GM19438 (cell line): ENCODE measurements at regions not wholly inside any gene's neighbourhood (a gene's known extent, or its start where the extent isn't known, plus 50 kb on each side); places are given as distances from the start of the nearest gene placed in this dataset.

Source experiments
- ATAC-seq: cut with Tn5 transposase; IDR thresholded peaks from one replicate; pipeline ENCODE4 v1.9.1; 2021; ENCODE audit warnings: low read depth; ENCODE audit not compliant: unreplicated experiment

DNA sequence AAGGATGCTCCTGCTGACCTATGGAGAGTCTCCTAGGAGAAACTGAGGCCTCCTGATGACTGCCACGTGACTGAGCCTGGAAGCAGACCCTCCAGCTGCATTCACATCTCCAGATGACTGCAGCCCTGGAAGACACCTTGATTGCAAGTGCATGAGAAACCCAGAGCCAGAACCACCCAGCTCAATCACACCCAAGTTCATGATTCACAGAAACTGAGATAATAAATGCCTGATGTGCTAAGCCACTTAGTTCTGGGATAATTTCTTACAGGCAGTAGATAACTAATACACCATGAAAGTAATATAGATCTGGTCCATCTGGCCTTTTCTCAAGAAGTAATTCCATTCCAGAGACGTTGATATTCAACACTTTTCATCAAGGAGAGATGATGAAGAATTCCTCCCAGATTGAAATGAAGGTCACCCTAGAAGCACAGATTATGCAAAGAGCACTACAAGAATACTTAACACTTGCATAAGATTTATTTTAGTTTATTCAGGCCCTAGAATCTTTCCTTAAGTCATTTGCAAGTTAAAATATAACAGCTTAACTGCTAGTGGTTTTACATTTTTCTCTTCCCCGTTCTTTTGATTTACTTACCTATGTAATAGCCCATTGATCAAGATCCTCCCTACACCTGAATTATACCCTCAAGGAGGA lies 208.2 kb upstream of the INHBA start:
- ATAC-seq, result no peak

DNA sequence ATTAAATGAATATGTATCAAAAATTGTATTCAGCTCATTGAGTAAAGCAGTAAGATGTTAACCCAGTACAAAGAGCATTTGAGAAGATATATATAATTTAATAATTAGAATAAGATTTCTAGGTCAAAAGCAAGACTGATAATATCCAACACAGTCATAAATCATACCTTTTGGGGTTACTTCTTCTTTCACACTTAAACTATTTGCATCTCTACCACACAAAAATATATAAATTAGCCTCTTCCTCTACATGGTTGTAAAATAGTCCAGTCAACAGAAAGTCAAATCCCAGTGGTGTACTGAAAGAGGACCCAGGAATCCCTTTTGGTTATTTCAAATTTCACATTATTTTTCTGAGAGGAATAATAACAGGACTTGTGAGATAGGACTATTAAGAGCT lies 204.6 kb upstream of the INHBA start:
- no peak for ATAC-seq

DNA sequence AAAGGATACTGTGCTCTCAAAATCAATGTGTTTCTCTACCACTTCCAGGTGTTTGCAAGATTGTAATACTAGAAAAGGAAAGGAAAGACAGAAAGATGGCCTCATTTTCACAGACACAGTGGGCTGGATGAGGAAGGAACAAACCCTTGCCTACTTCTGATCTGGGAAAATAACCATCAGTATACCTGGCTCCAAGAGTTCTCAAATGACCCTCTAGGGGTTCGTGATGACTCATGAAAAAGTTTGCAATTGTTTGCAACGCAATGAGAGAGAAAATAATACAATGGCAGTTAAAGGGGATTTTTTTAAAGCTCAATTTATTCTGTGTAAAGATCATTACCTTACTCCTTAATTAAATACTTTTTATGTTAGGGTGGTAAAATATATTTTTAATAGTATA lies 197.6 kb upstream of the INHBA start:
- no peak for ATAC-seq

DNA sequence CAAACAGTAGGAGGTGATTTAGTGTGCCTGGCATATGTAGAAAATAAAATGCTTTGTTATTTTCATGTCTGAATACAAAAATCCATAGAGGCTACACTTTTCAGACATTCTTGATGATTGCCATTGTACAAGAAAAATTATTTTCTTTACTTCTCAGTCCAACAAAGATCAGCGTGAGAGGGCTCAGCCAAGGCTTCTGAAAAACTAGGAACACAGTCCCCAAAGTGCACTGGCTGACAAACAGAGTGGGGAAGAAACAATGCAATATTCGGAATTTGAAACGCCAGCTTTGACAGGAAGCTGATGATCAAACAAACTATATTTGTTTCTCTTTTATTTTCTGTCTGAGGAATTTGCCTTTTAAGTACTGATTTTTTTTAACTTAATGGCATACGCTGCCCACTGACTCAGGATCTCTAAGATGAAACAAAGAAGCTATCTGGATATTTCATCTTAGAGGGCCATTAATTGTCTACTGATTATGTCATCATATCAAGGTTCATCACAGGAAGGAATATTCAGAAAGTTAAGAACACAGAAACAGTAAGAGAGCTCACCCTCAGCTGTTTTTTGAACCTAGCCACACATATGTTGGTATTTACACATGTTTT lies 197.0 kb upstream of the INHBA start:
- no peak for ATAC-seq

DNA sequence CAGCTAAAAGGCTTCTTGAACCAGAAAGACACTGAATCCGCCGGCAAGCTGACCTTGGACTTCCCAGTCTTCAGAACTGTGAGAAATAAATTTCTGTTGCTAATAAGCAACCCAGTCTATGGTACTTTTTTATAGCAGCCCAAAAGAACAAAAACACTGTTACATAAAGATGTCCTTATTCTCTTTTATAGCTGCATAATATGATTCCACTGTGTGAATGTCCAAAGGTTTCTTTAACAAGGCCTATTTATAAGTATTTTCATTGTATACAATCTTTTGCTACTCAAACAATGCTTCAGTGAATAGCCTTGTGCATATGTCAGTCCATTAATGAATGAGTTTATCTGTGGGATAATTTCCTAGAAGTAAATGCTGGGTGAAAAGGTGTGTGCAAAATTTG lies 190.8 kb upstream of the INHBA start:
- ATAC-seq, result no peak

DNA sequence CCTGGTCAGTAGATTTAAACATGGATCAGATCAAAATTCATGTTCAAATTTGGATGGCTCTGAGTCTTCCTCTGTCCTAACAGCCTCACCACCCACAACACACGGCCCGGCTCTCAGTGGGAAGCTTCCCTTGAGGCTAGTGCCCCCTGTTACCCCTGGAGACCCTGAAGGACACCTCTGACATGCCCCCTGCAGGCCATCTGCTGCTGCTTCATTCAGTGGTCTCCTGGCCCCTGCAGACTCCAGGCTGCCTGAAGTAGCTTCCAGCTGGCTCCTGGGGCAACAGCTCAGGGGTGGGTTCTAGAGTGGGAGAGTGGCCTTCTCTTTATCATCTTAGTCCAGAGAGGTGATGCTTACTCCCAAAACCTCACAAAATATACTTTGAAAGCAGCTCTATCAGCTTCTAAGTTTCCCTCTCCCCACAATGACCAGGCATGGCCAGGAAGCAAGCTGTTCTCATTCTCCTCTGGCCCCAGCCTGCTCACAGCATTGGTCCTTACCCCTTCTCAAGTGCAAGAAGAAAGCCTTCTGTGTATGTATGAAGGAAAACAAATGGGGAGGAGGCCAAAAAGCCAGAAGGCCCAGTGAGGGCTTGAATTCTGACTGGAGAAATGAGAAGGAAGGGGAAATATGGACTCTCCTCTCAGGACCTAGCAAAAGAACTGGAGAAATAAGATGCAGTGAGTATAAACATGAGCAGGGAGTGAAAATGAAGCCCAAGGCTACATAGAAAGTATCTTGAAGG lies 189.6 kb upstream of the INHBA start:
- no peak for ATAC-seq

DNA sequence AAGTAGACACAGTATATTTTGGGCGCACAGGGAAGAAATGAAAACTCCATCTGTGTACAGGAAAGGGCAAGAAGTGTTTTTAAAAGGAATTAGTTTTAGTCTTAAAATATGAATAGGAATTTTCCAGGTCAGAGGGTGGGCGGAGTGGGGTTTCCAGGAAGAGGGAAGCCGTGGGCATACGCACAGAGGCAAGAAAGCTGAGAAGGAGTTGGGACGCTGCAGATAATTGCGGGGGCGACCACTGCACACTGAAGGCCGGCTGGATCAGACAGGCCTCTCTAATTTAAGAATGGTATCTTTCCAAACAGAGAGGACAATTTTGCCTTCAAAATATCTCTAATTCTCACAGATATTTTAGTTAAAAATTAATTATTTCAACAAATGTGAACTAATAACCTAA lies 189.1 kb upstream of the INHBA start:
- no peak for ATAC-seq

DNA sequence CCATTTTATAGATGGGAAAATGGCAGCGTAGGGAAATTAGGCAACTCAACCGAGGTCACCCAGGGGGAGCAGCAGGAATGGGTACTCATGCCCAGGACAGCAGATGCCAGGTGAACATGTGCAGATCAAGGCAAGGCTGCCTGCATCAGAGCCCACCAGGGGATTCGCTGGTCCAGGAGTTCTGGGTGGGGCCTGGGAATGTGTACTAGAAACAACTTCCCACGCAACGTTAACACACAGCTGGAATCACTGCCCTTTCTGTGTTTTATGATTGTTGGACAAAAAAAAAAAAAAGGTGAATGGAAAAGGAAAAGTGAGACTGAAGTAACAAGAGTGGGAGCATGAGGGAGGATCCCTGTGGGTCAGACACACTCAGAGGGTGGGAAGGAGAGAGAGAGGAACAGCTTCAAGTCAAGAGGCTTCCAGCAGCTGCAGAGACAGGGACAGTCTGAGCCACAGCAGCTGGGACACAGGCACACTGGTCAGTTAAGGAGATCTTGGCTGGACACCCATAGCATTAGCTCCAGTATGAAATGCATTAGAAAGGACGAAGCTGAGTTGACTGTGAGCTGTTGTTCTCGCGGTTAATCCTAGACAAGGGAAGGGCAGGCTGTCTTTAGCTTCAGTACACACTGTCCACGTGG lies 187.9 kb upstream of the INHBA start:
- no peak for ATAC-seq

DNA sequence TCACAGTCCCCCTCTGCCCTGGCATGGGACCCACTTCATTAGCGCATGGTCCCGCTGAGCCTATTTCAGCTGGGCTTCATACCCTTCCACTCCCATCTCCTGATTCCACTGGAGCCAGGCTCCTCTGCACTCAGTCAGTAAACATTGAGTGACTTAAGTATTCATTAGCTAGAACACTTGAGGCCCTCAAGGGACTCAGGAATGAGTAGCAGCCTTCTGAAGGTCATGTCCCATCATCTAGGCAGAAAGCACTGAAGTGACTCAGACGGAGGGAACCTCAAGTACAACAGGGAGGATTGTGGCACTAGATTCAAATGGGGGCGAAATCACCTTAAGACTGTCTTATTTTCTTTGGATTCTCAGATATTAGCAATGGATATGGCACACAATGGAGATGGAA lies 186.6 kb upstream of the INHBA start:
- no peak for ATAC-seq

DNA sequence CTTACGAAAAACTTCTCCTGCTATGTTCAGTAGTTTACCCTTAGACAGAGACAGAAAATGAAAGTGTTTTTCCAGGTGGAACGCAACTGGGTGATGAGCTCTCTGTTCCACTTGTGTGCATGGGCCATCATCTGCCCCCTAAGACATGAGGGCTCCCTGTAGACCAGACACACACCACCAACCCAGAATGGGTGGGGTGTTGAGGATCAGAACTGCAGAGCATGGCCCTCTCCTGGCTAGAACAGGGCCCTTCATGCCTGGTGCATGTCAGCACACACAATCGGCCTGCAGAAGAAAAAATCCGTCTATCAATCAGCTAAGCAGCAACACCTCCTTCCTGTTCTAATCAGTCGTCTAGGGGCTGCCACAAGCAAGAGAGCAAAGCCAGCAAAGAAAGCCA lies 186.2 kb upstream of the INHBA start:
- no peak for ATAC-seq

DNA sequence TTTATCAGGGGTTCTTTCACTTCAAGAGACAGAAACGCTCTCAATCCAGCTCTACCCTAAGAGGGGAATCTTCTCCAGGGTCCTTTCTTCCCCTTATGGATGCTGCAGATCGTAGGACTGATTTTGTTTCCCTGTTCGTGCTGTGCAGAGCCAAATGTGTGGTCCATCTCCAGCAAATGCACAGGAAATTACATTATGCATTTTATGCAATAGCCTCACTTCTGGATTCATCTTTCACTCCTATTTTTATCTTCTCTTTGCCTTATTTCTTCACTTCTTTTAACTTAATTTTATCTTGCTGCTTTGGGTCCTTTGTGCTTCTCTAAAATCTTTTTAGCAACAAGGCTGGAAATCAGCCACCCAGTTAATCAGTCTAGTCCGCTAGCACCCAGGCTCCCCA lies 184.5 kb upstream of the INHBA start:
- ATAC-seq, result no peak

DNA sequence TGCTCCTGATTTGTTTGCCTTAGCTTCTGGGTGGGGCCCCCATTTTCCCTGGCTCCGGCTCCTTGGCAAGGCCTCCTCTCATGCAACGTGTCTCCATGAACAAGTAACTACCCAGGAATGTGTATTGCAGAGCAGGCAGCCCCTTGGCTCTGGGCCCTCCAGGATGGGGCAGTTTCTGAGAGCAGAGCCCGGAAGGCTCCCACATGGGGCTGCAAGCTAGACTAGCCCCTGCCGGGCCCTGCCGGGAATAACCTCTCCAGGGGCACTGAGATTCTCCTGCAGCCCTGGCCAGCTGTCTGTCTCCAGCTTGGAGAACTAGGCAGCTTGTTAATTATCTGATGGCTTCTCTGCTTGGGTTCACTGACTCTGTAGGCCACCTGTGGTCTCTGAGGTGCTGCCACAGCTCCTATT lies 184.0 kb upstream of the INHBA start:
- ATAC-seq, result no peak

DNA sequence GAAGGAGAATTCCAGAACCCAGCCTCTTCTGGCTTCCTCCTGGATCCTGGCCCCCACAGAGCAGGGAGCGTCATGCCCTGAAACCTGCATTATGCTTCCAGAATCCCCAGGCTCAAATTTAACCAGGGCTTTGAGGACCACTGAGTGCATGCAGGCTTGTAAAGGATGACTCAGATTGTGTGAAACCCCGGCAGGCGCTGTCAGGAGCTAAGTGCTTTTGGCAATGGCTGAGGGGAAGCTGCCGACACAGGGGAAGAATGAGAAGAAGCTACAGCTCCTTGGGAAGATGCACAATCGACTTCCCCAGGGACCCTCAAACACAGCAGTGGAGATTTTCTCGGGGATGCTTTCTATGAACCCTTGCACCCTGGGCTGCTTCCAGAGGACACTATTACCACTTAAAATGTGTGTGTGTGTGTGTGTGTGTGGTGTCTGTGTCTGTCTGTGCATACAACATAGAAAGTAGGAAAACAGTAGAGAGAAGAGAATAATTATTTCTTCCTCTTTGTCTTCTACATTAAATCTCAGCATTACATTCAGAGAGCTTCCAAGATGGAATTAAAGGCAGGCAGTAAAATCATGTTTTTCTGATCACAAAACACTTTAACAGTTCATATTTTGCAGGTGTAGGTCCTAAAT lies 183.5 kb upstream of the INHBA start:
- no peak for ATAC-seq

DNA sequence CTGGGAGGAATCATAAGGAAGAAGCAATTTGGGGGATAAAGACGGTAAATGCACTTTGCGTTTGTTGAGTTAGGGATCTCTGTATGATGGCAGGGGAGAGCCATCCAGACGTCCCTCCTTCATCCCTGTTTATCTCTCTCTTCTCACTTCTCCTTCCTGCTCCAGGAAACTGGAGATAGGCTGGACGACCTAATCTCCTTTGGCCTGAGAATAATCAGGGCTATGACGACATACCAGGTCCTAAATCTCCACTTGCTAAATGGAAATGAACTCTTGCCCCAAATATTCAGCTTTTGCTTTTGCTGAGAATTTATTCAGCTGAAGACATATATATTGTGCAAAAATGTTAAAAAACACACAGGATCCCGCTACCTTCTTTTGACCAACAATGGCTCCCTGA lies 182.9 kb upstream of the INHBA start:
- no peak for ATAC-seq

DNA sequence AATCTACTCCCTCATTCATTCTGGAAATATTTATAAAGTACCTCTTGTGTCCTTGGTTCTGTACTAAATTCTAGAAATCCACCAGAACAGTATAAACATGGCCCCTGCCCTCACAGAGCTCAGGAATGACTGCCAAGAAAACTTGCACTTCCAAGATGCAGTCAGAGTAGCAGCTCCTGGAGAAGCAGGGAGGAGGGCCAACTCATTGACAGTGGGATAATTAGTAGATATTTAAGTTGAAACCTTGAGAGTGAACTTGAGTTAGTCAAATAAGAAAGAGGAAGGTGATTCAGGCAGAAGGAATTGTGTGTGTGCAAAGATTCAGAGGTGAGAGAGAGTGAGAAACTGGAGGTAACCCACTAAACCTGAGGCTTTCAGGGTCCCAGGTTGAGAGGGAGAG lies 182.2 kb upstream of the INHBA start:
- ATAC-seq, result no peak

DNA sequence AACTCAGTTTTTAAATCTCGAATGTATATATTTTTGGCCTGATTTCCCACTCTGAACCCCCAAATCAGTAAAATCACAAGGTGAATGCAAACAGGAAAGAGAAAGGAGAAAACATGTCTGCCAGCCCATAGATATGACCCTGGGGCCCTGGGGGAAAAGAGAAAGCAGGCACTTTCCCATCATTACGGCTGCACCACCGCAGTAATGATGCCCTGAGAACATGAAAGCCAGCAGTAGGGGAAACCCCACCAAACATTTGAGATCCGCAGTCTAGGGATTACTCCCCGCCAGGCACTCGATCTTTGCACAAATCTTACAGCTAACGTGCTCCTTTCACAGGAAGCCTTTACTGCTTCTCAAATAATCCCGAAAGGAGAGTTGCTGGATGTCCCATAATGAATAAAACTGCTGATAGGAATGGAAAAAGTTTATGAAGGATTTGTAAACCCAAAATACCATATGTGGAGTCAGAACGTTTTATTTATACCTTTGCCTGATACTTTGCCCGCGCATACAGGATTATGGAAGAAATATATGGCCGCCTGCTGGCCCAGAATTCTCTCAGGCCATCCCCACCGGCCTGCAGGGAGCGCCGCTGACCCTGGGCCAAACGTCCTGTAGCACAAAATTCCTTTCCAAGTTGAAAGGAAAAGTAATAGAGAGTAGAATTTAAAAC lies 180.0 kb upstream of the INHBA start:
- peak; percentile 34 for ATAC-seq

DNA sequence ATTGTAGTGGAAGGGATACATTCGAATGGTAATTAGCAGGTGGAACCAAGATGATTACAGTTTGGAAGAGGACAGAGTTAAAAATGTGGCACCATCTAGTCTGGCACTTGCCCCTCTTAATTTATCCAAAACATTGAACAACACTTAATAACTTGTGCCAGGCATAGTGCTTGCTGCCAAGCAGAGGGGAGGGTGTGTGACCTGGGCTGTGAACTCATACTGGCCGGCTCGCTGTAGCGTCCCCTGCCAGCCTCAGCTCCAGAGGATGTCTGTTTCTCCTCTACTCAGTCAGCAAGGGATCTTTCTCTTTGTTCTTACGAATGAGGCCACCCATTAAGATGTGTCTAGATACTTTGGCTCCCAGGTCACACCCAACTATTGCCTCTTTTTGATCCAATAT lies 179.4 kb upstream of the INHBA start:
- ATAC-seq, result peak; percentile 18

DNA sequence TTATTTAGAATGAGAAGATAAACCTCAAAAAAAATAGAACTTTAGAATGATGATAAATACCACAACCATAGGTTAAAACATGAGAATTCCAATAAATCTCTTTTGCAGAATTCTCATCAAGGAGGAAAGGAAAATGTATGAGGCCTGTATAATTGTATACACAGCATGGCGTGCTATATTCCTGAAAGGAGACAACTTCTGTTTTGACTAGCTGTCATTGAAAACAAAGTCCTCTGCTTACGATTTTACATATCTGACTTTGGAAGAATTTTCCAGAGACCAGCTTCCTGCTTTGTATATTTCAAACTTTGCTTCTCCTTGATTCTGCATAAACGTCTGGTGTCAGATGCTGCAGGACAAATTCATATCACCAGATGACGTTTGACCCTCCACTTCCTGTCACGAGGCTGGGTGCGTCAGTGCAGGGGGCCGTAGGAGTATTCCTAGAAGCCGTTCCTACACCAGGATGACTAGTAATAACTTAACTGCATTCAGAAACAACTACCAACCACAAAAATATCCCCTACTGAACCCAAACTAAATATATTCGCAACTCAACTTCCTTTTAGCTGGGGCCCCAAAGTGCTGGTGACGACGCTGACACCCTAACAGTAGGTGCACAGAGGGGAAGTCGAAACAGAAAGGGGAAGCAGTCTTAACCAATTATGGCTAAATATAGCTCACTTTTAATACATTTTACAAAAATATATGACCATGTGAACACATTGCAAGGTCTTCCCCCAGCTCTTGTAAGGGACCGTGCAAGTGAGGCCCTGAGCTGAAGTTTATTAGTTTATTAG lies 178.6 kb upstream of the INHBA start:
- ATAC-seq, result peak; percentile 96

DNA sequence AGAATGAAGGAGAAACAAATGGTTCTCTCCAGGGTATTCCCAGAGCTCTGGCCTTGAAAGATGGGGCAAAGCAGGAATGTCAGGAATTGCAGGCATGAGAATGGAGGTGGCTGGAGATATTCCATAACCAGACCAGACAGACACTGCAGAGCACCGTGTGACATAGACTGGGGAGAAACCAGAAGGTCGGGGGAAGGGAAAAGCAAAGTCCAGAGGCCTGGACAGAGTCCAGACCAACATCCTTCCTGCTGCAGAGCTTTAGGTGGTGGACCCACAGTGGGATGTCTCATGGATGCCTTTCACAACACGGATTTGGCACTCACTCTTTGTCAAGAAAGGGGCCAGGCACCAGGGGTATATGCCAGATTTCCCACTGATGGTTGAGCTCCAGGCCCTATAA lies 177.2 kb upstream of the INHBA start:
- no peak for ATAC-seq

DNA sequence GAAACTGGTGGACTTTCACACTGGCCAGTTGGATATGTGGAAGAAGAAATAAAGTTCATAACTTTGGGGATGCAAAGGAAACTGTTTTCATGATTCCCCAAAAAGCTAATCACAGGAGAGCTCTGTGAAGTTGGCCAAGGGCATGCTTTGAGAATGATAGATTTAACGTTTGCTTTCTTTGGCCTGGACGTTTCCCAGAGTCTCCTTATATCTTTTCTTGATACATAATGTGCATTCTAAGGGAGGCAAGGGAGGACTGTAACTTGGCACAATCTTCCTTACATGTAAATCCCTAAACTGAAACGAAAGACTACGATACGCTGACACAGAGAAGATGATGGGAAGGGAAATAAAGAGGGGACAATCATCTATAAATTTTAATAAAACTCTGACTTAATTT lies 176.5 kb upstream of the INHBA start:
- no peak for ATAC-seq
